ENCODE measurements at regions not wholly inside any gene's neighbourhood (a gene's known extent, or its start where the extent isn't known, plus 50 kb on each side); places are given as distances from the start of the nearest gene placed in this dataset.

DNA sequence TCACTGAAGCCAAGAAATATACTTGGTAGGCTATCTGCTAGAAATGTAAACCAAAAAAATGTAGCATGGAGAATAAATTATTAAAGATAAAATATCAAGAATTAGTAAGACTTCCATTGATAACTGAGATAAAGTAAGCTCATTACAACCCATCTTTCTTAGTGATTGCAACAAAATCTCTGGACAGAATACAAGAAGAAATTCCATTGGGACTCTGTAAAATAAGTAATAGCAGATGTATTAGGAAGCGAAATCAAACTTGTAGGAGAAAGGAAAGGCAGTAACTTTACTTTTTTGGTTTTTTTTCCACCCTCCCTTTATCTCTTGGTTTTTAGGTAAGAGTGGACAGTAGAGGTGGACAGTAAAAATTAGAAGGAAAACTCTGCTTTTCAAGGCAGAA, 605.7 kb downstream of the DACH1 start:
- TF ChIP-seq TCF4 (CRISPR knock-in tag; IDR thresholded peaks at IDR 0.05; ENCODE audit: borderline replicate concordance) (no peak), ZFP3 (CRISPR knock-in tag; IDR thresholded peaks at IDR 0.05) (no peak), PATZ1 (CRISPR knock-in tag; IDR thresholded peaks at IDR 0.05; ENCODE audit: borderline replicate concordance) (no peak), ZNF8 (CRISPR knock-in tag; IDR thresholded peaks at IDR 0.05) (no peak), ZFP30 (CRISPR knock-in tag; IDR thresholded peaks at IDR 0.05) (no peak), CSRNP3 (CRISPR knock-in tag; IDR thresholded peaks at IDR 0.05) (no peak), PPARA (CRISPR knock-in tag; IDR thresholded peaks at IDR 0.05; ENCODE audit: borderline replicate concordance) (no peak)
- TF ChIP-seq, protein P1, sequence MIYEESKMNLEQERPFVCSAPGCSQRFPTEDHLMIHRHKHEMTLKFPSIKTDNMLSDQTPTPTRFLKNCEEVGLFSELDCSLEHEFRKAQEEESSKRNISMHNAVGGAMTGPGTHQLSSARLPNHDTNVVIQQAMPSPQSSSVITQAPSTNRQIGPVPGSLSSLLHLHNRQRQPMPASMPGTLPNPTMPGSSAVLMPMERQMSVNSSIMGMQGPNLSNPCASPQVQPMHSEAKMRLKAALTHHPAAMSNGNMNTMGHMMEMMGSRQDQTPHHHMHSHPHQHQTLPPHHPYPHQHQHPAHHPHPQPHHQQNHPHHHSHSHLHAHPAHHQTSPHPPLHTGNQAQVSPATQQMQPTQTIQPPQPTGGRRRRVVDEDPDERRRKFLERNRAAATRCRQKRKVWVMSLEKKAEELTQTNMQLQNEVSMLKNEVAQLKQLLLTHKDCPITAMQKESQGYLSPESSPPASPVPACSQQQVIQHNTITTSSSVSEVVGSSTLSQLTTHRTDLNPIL (CRISPR knock-in tag; IDR thresholded peaks at IDR 0.05; ENCODE audit: low read depth): no peak

Data from SK-N-SH treated with all-trans-retinoic acid at 6 μM for 48 hours (cell line).